IPS DF 19.7 (cell line): ENCODE measurements at regions not wholly inside any gene's neighbourhood (a gene's known extent, or its start where the extent isn't known, plus 50 kb on each side); places are given as distances from the start of the nearest gene placed in this dataset.

Experiments
- DNase-seq: peaks from one replicate; pipeline ENCODE4 v3.0.0-alpha.2; 2013; ENCODE audit warnings: low read depth, low spot score

DNA sequence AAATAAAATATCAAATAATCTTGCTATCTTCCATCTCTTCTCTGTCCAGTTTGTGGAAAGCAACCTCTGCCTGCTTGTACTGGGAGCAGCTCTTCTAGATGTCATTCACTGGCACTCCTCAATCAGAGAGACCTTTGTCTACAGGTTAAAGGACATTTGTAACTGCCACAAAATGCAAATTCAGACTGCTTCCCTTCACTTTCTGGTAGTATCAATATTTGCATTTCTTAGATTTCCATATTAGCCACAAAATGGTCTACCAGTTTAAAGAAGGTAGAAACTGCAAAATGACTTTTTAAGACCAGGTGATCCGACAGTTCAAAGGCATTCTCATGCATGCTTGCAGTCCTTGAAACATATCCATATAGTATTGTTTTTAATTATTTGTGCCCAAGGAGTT lies 51.7 kb upstream of the RCN1 start:
- DNase-seq, result no peak

DNA sequence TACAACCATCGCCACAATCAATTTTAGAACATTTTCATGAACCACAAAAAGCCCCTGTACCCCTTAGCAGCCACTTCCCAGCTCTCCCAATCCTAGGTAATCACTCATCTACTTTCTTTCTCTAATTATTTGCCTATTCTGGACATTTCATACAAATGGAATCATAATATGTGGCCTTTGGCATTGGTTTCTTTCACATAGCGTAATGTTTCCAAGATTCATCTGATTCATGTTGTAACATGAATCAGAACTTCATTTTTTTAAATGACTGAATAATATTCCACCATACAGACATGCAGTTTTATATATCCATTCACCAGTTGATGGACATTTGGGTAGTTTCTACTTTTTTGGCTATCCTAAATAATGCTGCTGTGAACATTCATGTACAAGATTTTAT lies 56.2 kb upstream of the RCN1 start:
- DNase-seq, result no peak

DNA sequence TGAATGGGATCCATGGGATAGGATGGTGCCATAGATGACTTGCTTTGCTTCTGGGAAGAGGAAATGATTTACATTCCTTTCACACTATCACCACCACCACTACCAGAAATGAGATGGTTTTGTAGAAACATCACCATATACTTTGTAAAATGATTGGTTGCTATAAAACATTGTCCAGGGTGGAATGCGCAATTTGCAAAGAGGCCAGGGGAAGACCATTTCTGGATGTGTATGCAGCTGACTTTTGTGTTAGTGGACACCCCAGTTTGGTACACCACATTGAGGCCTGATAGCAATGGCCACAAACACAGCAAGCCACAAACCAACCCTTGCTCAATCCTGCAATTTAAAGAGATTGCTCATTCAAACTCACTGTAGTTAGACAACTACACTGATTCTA lies 56.7 kb upstream of the RCN1 start:
- no peak for DNase-seq

DNA sequence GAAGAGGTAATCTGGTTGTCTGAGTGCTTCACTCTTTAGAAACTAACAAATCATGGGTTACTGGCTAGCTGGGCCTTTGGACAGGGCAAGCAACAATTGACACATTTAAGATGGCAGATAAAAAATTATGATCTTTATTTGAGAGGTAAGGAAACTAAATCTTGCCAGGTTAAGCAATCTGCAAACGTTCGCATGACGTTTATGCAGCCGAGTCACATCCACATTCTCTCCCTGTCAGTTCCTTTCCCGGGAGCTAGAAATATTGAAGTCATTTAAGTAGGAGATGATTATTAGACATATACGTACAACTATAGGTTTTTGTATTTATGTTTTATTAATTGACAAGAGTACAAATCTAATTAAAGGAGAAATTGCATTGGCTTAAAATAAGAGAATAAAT lies 57.4 kb upstream of the RCN1 start:
- no peak for DNase-seq

DNA sequence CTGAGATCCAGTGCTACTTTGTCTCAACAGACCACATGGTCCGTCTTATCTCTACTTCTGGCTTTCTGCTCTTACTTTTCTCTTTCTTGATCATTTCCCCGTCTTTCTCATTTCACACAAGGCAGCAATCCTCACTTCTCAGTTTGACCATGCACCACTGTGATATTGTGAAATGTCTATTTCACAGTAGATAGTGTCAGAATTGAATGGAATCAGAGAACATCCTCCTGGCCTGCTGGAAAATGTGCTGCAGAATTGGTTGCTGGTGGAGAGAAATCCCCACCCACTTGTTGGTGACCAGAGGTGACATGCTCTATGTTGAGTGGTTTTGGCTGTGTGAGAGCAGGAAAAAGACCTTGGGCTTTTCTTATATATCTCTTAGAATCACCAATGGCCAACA lies 57.8 kb upstream of the RCN1 start:
- no peak for DNase-seq

DNA sequence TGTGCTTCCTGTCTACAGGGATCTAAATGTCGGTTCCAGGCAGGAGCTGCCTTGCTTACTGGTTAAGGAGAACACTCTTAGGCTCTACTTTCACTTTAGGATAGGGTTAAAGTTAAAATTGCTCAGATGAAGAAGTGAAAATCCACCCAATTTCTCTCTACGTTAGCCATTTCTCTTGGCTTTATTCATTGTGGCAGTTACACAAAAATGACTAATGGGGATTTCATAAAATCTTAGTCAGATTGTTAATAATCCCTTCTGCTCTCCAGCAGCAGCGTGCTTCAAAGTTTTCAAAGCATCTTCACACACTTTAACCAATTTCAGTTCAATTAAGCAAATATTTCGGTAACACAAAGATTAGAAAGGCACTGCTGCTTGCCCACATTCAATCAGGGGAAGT lies 58.4 kb upstream of the RCN1 start:
- no peak for DNase-seq

DNA sequence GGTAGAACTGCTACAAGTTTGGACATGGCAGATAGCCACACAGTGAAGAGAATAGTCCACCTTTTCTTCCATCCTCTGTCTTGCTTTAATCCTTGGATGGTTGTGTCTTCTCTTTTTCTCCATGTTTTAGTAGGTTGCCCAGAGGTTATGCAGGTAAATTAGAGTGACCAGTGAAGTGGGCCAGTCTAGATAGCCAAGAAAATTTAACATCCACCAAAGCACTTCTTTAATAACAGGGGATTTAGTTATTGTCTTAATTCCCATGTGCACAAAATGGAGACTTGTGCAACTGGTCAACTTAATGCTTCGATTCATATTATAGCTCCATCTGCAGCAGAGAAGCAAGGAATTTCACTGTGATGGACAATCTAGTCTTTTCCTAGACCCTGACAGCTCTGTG lies 58.8 kb upstream of the RCN1 start:
- DNase-seq, result no peak

DNA sequence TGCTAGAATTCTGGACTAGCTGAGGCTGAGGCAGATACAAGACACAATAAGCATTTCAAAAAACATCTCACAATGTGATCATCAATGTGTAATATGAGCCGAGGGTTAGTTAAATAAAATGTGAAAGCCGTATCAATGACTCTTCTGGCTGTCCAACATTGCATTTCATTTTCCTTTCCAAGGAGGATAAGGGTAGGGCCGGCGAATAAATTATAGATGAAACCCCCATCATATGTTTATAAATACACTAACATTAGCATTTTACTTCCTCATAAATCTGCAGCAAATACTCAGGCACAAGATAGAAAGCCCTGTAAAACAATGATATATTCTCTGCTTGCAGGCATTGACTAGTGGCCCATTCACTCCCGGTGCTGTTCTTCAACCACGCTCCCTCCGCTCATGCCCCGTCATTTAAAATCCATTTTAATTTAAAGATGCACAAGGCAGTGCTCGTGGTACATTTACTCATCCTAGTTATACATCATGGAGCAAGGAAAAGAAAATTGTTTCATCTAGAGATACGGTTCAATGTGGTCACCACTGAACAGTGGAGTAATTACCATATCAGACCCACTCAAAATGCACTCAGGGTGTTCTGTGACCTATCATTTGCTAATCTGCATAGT lies 59.9 kb upstream of the RCN1 start:
- DNase-seq, result no peak

DNA sequence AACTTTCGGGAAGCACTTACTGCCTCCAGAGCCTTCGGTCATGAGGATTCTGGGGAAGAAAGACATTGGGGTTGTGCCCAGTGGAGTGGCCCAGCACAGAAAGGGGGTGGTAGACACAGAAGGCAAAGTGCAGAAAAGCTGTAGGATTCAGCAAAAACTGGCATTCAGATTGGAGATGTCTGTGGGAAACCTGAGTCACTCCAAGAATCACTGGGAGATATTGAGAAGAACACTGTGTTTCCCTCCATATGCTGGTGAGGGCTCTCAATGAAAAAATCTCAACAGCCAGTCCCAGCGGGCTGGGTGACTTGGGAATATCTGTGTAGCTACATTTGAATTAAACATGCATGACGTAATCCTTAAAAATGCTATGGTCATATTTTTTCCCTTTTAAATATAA lies 61.2 kb upstream of the RCN1 start:
- DNase-seq, result no peak

DNA sequence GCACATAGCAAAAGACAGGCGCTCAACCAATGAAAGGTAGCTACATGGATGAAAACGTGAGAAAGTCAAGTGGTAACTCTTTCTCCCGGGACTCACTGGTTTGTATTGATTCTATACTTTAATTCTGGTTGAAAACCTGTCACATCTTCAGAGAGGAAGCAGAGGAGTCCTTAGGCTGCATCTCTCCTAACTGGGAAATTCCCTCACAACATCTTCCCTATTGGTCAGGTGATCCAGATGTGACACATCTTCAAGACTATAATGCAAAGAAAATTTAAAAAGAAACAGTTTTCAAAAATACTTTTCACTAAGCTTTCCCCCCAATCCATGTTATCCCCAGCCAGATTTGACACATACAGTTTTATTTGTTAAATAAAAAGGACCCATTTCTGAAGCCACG lies 62.7 kb upstream of the RCN1 start:
- no peak for DNase-seq

DNA sequence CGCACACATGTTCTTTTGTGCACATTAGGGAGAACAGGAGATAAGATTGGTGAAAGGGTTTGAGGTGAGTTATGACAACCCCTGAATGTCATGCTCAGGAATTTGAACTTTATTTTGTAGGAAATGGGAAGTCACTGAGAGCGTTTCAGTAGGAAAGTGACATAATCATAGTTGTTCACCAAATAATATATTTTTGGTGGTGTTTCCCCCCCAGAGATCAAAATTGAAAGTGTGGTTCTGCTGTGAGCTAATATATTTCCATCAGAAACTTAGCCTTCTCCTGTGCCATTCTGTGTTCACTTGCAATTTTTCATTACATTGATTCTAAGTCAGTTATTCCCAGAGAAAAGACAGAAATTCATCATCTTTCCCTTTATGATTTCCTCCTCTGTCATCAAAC lies 64.1 kb upstream of the RCN1 start:
- DNase-seq, result no peak

DNA sequence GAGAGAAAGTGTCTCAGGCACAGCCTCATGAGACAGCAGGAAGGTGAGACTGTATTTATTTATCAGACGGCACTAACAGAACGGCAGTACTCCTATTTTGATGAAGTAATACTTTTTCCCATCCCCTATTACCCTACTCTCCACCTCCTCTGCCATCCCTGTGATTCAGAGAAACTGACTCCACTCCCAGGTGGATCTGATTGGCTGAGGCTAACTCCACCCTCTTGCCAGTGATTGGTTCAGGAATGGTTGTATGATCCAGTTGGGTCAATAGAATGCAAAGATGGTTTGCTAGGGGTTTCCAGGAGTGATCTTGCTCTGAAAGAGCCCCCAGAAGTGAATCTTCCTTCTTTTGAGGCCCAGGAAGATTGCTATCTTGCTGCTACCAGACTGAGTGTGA lies 65.9 kb upstream of the RCN1 start:
- no peak for DNase-seq

DNA sequence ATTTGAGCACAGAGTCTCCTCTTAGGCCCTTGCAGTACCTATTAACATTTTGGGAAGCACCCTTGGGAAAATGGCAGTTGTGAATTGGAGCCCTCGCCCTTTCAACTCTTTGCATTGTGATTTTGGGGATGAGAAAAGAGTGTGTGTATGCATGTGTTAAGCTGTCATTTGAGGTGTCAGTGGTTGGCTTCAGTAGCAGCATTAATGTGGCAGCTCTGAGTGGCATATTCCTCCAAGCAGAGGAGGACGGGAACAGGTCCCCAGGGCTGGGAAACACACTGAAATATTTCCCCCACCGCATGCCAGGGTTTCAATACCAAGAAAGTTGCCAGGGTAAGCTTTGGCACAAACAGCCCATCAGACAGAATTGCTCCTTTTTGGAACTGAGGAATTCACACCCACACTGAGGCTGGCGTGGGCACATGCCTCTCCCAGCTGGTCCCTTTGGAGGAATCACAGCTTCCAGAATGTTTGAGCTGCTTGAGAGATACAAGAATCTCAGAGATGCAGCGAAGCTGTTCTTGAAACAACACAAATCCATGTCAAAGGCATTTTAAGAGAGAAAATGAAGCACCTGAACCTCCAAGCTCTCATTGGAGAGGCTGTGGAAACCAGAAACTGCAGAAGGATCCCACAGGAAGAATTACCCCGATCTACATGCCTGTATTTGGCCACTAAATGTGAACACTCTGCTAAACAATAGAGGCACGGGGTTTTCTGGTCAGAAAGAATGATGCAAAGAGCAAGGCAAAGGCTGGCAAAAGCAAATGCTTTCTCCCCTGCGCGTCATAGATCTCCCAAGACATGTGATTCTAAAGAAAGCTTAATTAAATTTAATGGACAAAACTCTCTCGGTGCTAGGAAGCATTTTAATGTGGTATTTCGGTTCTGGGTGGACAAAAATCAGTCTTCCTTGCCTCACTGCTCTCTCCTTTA lies 67.2 kb upstream of the RCN1 start:
- DNase-seq, result no peak

DNA sequence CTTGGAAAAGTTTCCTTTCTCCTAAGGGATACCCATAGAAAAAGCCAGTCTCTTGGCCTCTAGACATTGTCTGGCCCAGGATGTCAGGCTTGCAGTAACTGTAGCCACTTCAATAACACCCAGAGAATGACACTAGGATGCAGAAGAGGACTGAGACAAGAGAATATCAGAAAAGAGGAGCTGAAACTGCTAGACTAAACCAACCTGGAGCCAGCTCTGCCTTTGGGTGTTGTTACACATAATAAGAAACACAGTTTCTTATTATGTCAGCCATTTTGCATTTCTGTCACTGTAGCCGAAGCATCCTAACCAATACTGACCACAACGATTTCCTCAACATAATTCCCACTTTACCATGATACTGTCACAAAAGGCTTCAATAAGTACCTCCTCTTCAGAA lies 72.2 kb upstream of the RCN1 start:
- no peak for DNase-seq

DNA sequence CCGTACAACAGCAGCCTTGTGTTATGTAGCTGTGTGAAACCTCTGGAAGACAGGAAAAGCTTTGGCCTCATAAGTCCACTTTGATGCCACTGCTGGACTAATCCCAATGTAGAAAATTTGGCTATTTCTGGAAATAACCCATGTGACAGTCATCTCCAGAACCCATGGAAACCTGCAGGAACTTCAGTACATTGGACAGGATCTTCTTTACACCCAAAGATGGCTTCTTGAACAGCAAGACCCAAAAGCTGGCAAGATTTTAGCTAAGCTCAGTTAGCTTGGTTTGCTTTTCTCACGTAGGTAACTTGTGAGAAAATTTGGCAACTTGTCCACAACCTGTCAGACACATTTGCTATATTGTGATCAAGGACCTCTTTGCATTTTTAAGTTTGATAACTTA lies 74.8 kb upstream of the RCN1 start:
- DNase-seq, result no peak

DNA sequence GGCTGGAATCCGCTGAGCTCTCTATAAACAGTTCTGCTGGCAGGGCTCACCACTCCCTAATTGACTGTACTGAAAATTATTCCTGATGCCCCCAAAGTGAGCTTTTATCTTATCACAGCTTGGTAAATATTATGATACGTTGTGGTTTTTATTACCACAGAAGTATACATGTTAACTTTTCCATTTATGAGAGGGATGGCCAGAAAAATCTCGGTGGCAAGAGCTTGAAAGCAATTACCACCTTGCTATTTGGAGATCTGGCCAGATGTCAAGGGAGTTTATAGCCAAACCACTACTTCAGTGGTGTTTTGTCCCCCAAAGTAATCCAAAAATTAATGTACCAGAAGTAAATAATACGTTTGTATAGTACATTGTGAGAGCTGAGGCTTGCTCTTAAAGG lies 75.4 kb upstream of the RCN1 start:
- DNase-seq, result no peak

DNA sequence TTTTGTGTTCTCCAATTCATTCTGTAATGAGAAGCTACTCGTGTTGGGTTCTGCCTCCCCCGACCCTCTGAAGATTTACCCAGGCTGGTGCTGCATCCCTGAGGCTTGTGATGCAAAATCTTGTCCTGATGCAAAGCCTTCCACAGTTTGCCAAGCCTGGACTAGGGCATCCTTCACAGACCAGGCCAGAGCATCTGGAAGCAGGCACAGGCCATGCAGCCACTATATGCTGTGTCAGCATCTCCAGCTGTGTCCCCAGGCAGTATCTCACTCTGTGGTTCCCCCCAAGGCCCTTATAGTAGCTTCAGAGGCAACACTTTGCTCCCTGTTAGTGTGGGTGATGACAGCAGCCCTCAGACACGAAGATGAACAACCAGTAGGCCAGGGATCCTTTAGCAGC lies 77.3 kb upstream of the RCN1 start:
- no peak for DNase-seq

DNA sequence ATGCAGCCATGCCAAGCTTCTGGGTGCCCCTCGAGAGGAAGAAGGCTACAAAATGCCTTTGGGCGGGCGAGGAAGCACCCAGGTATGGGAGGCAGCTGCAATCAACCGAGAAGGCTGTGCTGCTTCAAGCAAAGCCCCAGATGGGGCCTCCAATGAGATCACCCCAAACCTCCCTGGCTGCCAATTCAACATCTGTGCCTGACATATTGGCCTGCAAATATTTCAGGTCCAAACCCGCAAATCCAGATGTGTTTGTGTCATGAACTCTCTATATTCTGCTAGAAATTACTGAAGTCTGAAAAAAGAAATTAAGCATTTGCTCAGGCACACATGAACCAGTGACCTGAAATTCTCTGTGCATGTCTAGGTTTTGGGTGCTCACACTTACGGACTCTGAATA lies 78.8 kb upstream of the RCN1 start:
- DNase-seq, result no peak

DNA sequence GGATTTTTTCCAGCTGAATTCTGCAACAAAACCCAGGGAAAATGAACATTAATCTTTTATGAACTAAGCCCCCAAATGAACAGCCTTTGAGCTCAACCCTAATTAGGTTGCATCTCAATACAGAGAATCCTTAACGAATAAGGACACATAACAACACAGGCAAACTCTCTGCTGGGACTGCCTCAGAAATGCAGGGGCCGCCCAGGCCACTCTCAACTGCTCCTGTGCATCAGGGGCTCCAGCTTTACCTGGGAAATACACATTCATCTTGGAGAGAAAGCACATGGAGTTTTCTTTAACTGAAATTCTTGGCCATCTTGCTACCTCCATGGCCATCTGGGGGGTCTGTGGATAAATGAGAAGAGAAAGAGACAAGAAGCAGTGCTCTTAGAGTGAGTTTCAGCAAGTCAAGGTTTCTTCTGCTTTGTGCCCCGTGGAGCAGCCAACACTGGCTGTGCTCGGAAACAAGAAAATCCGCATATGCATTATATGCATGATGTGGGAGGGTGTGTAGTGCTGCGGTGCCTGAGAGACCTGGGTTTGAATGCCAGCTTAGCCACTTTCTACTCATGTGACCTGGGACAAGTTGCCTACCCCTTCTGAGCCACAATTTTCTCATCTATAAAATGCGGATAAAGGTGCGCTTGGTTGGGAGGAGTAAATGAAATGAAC lies 81.9 kb upstream of the RCN1 start:
- DNase-seq, result no peak

DNA sequence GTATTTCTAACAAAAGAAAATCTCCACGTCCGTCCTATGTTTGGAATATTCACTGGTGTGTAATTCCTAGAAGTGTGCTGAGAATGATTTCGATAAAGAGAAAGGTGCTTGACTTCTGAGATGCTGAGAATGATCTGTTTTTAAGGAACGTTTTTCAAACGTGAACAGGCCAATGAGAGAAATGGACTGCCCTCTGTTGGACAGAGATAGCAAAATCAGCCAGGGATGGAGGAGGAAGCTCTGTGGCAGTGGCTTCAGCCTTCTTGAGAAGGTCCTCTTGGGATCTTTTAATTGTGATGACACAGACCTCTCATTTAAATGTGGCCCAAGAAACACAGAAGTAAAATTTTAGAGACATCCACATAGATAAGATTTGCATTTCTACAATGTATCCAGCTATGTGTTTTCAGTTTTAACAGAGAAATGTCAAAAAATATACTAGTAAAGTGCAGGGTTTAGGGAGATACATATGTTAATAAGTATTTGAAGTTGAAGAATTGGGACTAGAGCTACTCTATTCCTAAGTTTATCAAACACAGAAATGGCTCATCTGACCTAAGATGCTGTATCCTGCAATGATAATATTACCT lies 84.0 kb upstream of the RCN1 start:
- no peak for DNase-seq

DNA sequence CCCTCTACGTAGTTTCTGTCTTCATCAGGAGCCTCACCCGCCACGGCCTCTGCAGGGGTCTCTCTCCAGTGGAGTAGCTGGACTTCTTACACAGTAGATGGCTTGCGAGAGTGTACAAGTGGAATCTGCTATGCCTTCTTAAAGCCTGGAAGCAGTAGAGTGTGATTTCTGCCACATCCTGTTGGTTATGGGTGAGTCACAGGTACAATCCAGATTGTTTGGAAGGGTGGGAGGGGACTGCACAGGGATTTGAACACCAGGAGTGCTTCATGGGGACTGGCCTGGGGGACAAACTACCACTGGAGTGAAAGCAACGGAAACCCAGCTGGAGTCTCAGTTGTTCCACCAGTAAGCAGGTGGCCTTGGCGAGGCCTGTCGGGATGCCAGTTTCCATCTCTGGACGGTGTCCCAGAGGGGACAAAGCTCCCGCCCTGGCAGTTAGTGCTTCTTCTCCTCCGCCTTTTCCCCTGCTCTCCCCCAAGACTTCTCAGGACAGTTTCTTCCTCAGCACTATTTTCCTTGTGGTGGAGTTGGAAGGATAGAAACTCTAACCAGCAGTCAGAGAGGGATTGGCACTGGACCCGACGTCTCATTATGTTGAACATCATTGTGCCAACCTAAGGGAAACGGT lies 85.0 kb upstream of the RCN1 start:
- no peak for DNase-seq

DNA sequence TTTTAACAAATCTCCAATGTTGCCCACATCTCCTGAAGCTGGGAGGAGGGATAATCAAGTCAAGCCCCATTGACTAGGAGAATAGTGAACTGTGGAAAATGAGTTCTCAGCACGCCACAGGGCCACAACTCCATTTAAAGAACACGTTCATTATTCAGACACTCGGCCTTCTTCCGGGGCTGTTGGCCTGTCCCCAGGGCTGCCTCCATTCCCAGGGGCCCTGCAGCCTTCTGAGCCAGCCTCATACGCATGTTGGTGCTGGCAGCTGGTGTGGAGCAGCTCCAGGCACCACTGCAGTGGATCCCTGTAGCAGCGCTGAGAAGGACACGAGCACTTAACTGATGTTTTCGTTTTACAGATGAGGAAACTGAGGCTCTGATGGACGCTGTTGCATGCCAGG lies 87.5 kb upstream of the RCN1 start:
- DNase-seq, result no peak
